Stimulated activated CD8-positive, alpha-beta memory T cell treated with anti-CD3 and anti-CD28 coated beads, Interleukin-4, amount 100 ng/mL, for 48 hours (primary cell): ENCODE measurements at regions not wholly inside any gene's neighbourhood (a gene's known extent, or its start where the extent isn't known, plus 50 kb on each side); places are given as distances from the start of the nearest gene placed in this dataset.
"Not testable (repeated sequence)": the region's sequence is repeated elsewhere in the genome, so short reads cannot be mapped to it uniquely, and the experiment has no call there.

Experiments
- DNase-seq: peaks from one replicate; pipeline ENCODE4 v3.0.0-alpha.2; 2020

DNA sequence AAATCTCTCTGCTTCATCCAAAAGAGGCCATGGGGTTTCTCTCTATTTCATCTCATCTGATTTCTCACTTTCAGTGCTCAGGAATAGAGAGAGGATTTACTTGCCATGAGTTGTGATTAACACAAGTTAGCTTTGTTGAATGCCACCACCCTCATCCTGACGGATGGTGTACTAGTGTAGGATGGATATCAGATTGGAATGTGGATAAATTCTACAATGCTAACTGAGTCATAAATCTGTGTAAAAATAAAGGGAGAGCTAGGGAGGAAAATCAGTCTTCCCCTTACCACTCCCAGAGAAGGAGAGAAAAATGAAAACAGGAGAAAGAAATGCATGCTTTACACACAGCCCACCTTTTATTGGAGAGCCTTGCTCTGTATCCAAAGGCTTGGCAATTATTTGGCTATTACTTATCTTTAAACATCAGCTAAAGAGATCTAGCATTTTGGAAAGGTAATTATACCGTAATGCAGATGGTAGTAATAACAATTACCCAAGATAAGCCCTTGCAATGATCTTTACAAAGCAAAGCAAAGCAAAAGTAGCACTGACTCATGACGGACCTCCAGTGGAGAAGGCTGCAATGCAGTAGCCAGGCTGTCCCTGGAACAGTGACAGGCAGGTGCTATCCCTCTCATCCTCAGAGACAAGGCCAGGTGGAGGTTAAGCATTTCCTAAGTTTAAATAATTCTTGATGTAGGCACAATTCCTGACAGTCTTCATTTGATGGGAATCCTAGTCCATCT is 306.3 kb upstream of the PPARGC1A start:
- no peak for DNase-seq

DNA sequence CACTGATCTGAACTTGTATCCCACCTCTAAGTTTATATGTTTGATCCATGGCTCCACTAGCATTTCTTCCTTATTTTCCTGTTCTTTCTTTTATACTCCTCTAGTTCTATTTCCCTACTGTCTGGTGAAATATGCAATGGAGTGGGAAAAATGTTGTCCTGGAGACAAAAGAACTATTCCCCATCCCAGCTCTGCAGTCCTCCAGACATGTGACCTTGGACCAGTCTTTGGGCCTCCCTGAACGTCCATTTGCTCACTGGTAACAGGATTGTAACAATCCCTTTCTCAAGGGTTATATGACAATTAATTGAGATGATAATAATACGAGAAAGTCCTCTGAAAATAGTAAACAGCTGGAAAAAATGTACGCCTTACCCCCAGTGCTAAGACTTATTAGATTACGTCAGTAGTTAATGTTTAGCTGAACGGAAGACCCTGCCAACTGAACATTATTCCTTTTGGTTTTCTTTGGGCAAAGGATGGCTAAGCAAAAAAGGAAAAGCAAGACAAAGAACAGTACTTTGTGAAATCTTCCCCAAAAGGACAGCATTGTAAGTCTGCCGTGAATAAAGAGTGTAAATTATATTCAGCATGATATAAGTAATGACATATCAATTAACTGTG is 302.3 kb upstream of the PPARGC1A start:
- DNase-seq = no peak

DNA sequence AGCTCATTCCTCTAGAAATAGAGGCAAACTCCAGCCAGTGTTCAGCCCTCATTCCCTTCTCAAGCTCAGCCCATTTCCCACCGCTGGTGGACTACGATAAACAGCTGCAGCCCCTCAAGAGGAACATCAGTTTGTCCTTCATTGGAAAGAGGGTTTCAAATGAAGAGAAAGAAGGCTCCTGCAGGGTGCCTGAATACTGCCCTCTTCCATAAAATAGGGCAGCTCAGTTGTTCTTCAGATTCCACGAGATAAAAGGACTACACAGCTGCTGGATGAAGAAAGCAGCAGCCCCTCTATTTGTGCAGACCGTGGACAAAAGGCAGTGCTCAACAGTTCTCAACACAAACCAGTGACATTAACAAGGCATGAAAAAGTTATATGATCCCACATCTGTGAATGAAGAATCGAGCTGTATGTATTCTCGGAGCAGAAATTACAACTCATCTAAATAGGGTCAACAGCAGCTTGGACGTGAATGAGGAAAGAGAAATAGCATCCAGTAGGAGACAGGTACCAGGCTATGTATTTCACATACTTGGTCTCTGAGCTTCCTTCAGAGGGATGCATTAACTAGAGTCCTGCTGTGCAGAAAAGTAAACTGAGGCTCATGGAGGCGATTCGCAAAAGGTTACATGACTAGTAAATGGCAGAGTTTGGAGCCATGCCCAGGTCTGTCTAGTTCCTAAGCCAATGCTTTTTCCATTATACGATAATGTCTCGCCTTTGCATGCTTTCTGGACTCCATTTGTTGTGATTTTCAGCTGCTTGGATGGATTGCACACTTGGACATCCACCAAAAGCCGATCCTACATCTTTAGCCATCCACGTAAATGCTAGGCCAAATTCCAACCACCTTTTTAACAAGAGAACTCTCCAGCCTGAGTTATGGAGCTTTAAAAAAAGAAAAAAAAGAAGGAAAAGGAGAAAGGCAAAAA is 301.2 kb upstream of the PPARGC1A start:
- no peak for DNase-seq

DNA sequence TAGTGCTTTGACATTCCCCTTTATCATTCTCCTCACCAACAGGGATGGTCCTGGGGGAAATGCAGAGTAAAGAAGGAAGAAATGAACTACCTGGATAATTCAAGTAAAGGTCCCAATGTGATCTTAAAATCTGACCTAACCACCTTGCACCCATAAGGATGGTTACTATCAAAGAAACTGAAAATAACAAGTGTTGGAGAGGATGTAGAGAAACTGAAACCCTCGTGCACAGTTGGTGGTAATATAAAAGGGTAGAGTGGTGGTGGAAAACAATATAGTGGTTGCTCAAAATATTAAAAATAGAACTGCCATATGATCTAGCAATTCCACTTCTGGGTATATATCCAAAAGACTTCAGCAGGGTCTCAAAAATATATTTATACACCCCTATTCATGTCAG is 298.6 kb upstream of the PPARGC1A start:
- no peak for DNase-seq

DNA sequence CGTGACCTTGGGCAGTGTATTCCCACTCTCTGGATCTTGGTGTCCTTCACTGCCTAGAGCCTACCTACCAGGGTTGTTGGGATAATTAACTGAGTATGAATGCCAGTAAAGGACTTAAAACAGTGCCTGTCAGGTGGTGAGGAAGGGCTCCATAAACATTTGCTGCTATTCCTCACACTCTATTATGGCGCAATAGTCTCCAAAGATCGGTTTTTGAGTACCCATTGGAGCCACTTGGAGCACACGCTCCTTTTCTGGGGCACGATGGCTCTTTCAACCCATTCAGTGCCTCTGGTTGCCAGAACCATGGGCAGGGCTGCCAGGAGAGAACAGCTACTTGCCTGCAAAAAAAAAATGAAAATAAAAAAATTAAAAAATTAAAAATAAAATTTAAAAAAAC is 296.6 kb upstream of the PPARGC1A start:
- no peak for DNase-seq

DNA sequence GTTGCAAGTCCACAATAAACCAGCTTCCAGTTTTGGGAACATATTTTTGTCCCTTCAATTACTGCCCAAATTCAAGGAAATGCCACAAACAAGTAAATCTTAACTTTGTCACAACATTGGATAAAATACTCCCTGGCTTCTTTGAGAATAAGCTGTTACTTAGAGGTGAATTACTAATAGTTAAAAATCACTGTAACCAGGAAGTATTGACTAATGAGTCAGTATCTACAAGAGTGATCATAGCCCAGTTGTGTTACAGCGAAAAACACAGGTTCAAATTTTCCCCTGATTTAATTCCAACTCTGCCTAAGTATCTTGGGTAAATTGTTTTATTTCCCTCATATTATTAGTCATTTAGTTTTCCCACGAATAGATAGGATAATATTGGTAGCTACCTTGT is 291.2 kb upstream of the PPARGC1A start:
- no peak for DNase-seq

DNA sequence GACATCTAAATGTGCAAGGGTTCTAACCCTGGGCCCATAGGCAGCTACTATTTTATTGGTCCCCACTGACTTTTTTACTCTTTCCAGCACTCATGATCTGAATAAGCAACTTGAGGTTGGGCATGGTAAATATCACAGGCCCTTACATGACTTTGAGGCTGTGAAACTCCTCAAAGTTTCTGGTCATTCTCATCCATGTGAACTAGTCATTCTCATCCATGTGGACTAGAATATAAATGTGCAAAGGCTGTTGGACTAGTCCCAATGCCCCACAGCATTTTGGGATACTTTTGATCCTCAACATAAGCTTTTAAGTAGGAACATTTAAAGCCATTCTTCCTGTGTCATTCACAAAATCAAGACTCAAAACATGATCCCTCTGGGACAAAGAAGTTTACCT is 290.7 kb upstream of the PPARGC1A start:
- no peak for DNase-seq

DNA sequence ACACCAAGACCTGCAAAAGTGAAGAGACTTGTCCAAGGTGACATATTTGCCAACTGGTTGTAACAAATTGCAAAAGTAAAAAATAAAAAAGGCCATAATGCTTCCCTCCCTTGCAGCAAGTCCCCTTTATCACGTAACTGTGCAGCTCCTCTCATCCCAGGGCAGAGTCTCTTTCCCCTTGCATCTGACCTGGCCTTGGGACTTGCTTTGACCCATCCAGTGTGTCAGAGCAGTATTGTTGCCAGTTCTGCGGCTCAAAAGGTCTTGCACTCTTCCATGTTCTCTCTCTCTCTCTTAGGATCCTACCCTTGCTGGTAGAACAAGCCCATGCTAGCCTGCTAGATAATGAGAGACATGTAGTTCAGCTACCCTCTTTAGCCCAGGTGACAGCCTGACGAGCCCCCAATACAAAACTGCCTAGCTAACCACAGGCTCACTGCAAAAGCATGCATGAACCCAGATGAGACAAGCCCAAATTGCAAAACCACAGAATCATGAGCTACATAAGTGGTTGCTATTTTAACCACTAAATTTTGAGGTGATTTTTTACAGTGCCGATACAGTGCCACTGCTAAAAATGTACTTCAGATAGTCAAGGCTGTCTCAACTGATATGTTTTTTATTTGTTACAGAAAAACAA is 289.5 kb upstream of the PPARGC1A start:
- no peak for DNase-seq

DNA sequence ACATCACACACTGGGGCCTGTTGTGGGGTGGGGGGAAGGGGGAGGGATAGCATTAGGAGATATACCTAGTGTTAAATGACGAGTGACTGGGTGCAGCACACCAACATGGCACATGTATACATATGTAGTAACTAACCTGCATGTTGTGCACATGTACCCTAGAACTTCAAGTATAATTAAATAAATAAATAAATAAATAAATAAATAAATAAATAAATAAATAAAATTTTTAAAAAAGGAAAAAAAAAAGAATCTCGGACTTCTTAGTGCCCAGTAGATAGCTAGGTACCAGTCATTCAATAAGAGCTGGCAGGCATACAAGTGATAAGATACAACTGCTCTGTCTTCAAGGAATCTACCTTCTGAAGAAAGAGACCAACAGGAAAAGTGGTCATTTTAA is 287.6 kb upstream of the PPARGC1A start:
- DNase-seq = not testable (repeated sequence)

DNA sequence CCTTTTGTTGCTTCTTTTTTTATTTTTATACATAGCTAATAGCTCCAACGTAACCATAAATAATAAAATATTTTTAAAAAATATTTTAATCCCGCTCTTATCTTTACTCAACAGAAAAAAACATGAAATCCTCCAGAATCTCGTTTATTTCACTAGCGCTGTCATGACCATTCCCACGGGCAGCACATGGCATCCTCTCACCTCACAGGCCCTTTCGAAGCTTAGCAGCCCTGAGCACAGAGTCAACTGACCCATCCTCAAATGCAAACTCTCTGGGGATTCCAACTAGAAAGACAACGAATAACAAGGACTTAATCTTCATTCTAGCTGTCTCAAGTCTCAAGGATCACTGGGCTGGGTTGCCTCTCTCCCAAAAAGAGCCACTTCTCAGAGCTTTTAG is 285.9 kb upstream of the PPARGC1A start:
- no peak for DNase-seq

DNA sequence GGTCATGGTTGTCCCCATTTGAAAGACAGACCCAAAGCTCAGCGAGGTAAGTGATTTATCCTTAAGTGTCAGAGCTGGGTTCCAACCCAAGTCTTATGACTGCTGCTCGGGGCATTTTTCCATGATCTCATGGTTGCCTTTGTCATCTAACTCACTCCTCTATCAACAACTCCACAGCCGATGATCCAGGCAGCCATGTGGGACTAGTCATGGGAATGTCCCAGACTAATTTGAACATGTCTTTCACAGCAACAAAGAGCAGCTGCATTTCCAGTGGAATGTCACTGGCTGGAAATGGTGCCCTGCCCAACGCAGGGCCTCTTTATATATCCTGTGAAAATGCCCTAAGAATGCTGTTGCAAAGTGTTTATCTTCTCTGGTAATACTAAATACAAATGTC is 284.8 kb upstream of the PPARGC1A start:
- DNase-seq = no peak

DNA sequence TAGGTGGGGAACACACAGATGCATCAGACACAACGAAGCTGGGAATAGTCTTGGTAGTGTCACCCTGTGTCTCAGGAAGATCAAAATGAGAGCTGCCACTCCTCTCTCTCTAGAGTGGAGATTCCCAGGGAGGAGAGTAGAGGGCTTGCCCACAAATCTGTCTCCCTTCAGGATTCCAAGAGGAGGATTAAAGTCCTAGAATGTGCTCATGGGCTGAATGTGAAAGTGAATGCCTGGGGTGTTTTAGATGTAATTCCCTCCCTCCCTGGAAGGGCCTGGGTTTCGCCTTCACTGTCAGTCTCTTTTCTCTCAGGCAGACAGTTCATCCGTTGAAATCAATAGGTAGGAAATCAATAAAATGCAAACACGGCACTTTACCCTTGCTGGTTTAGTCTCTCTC is 282.6 kb upstream of the PPARGC1A start:
- no peak for DNase-seq

DNA sequence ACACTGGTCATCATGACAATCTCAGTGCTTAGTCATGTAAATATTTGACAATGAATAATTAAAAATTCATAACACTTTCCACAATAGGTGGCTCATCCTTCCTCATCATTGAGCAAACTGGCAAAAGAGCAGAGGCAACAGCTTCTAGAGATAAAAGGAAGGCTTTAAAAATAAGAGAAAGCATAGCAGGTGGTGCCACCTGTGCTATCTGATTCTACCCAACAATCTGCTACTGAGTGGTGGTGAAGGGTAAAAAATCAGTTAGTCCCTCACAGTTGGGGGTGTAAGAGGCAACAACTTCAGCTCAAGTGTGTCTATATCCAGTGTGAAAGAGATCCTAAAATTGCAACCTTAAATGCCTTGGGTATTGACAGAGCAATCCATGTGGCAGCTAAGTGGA is 280.1 kb upstream of the PPARGC1A start:
- no peak for DNase-seq

DNA sequence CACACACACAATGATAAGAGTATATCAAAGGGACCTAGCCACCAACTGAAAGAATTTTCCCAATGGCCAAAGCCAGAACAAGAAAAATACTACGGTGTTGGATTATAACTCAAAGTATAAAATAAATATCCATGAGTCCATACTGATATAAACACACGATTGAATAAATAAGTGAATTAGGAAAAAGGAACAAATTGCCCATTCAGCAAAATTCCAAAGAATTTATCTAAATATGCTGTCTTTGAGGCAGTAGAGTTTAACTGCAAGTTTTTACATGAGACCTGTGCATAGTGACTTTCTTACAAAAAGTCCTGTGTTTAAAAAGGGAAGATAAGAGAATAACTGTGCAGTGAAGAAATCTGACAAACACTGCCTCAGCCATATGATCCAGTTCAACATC is 278.8 kb upstream of the PPARGC1A start:
- DNase-seq = no peak

DNA sequence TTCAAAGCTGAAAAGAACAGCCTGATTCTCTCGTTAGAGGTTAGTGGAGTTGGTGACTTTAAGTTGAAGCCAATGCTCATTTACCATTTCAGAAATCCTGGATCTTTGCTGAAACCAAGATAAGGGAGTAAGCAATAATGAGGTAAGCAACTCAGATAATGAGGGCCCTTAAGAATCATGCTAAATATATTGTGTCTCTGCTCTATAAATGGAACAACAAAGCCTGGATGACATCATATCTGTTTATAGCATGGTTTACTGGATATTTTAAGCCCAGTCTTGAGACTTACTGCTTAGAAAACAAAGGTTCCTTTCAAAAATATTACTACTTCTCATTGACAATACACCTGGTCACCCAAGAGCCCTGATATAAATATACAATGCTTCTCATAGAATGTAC is 276.7 kb upstream of the PPARGC1A start:
- DNase-seq = no peak

DNA sequence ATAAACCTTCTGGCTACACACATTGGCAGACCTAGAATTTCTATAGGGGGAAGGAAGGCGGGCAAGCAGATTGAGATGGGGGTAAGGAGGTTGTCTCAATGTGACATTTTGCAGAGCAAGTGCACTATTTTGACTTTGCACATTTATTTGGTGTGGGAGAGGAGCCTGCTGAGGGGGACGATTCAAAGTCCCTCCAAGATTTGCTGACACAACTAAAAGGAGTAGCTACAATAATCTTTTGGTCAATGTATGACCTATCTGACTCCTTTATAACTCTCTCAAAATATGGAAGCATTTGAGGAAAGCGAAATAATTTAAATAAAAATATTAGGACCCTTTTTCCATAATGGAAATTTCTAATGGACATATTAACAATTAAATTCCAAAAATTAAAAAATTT is 274.9 kb upstream of the PPARGC1A start:
- no peak for DNase-seq

DNA sequence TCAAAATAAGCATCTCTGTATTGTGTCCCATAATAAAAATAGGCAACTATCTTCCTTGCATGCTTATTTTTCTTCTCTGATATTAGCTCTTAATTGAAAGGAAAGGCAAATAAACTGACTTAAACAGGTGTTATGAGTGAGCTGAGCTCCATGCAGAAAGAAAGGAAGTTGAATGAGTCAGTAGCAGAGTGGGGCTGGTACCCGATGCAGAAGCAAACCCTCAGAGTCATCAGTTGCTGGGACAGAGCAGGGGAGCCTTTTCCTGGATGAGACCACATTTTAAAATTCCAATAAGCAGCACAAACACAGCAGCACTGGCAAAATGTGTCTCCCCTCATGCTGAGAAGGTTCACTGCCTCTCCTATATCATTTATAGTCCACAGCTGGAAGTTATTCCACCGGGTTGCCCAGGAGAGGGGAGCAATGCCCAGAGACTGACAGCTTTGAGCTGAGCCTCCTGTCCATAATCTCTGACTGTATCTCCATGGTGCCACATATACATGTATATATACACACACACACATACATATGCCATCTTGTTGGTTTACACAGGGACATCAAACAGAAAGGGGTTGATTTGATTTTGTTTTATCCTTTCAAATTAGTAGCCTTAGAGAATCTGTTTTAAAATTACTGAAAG is 274.3 kb upstream of the PPARGC1A start:
- no peak for DNase-seq

DNA sequence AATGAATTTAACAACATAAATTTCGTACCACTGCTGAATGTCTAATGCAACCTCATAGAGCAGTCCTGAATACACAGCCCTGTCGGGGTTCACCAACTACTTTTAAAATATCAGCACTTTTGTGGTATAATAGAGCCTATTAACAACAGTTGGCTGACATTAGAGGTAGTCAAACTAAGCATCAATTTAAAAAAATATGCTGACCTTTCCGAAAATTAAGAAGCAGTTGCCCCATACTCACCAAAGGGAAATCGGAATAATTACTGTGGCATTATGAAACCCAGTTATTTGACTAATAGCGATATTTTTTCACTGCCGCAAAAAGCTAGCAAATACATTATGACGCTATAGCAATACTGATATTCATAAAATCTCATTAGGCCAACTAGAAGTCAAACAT is 273.5 kb upstream of the PPARGC1A start:
- DNase-seq = no peak

DNA sequence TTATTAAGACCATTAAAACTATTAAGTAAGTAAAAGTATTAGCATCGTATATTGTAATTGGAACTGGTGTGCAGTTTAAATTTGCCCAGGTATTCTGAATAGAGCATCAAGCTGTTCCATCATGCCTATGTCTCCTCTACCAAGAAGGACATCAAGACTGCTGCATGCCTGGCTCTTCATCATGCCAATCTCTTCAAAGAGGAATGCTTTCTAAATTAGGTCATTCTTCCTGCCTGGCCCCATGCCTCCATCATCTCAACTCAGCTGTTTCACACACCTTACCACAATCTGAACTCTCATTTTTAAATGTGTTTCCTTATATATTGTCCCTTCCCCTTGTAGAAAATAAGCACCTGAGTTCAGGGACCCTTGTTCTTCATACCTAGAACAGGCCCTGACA is 270.5 kb upstream of the PPARGC1A start:
- no peak for DNase-seq

DNA sequence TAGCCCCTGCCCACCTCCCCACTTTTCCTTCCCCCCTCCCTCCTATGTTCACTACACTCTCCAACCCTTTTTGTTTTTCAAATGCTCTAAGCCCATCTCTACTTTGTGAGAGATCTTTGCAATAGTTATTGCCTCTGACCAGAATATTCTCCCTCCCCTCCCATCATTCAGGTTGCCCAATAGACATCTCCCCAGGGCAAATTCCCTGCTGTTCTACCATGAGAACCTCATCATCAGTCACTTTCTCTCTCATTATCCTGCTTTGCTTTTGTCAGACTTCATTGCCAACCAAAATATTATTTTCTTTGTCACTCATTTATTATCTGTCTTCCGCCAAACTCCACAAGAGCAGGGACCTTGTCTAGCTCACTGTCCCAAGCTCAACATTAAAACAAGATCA is 268.2 kb upstream of the PPARGC1A start:
- DNase-seq = no peak

DNA sequence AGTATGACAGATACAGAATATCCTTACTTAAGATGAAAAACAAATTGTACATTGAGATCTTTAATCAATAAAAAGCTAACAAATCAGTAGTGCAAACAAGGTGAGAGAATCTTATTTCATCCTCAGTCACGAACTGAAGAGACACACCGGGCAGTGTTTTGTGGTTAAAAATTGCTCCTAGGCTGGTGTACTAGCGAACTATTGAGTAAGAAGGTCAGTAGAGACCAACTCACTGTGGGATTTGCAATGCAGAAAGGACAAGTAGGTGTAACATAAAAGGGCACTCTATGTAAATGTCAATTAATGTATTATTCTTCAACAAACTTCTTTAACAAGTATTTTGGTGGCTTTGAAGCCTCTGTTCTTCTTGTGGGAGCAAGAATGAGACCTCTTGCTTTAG is 260.2 kb upstream of the PPARGC1A start:
- DNase-seq = no peak

DNA sequence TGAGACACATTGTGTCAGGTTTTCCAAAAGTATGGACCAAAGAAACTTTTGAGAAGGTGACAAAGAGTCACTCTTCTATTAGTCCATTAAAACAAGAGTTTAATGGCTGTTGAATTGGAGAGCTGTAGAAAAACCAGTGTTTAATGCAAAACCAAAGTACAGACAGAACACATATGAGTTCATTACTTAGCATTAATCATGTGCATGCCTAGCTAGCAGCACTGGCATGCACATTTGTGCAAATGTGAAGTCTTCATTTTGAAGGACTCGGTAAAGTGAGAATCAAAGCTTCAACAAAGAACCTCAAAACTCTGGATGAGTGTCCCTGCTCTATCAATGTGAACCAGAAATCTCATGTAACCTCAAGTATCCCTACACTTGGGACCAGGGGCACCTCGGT is 256.3 kb upstream of the PPARGC1A start:
- no peak for DNase-seq

DNA sequence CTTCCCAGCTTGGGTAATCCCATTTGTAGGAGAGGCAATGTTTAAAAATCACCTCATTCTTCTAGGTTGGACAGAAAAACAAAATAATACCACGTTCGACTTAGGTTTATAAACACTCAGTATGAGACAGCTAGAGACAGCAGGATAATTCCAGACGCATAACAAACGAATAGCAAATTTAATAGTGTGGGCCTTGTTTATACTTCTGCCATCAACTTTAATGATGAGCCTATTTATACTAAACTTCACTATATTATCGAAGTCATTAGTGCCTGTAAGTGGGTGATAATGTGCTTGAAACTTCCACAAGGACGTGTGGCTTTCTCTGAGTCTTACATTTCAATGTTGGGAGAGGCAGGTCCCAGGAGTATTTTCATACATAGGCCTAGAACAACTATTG is 255.7 kb upstream of the PPARGC1A start:
- DNase-seq = no peak
